OCI-LY3 (cell line): ENCODE measurements at regions not wholly inside any gene's neighbourhood (a gene's known extent, or its start where the extent isn't known, plus 50 kb on each side); places are given as distances from the start of the nearest gene placed in this dataset.

Source experiments
- EZH2phosphoT487 ChIP-seq: fragments of 200-600 bp; shearing (Covaris generic); IDR thresholded peaks from 2 replicates; pipeline ENCODE4 v1.6.1; 2018; ENCODE audit warnings: antibody characterized with exemption, mixed run types, low read depth
- TF ChIP-seq, protein P1 (sequence below): fragments of 200-600, 300-600 bp; sonication (generic); IDR thresholded peaks from 2 replicates; pipeline ENCODE4 v1.5.1; 2014; ENCODE audit warnings: antibody characterized with exemption, low read length, low read depth

DNA sequence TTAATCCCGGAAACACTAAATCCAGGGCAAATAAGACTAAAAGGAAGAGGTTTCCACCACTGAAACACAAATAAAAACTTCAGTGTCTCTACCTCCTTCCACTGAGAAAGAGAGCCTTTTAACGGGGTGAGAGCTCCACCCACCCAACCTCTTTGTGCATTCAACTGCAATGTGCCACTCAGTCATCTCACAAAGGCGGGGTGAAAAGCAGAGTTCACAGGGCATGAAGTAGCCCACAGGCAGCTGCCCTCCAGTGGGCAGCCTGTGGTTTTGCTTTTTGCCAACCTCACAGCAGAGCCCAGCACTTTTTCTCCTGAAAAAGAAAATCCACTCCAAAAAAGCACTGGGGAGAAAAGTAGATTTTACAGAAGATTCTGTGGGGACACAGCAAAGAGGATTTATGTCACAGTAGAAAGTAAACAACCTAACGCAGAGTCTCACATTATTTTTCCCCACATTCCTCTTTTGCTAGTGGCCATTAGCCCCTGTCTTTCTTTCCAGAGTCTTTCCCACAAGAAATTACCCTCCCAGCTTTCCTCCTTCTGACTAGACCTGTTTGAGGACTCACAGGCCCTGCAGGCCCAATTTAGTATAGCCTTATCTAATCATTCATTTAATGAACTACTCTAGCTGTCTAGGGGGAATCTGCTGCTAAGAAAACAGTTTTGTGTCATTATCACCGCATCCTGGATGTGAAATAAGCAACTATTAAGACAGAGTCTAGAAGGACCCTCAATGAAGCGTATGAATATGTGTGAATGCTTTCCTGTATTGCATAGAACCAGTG, 753.8 kb upstream of the FOXG1 start:
- TF ChIP-seq, protein P1, sequence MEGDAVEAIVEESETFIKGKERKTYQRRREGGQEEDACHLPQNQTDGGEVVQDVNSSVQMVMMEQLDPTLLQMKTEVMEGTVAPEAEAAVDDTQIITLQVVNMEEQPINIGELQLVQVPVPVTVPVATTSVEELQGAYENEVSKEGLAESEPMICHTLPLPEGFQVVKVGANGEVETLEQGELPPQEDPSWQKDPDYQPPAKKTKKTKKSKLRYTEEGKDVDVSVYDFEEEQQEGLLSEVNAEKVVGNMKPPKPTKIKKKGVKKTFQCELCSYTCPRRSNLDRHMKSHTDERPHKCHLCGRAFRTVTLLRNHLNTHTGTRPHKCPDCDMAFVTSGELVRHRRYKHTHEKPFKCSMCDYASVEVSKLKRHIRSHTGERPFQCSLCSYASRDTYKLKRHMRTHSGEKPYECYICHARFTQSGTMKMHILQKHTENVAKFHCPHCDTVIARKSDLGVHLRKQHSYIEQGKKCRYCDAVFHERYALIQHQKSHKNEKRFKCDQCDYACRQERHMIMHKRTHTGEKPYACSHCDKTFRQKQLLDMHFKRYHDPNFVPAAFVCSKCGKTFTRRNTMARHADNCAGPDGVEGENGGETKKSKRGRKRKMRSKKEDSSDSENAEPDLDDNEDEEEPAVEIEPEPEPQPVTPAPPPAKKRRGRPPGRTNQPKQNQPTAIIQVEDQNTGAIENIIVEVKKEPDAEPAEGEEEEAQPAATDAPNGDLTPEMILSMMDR = no peak
- TF ChIP-seq EZH2phosphoT487 = no peak
